HEK293 (cell line): ENCODE measurements at regions not wholly inside any gene's neighbourhood (a gene's known extent, or its start where the extent isn't known, plus 50 kb on each side); places are given as distances from the start of the nearest gene placed in this dataset.
"Not testable (repeated sequence)": the region's sequence is repeated elsewhere in the genome, so short reads cannot be mapped to it uniquely, and the experiment has no call there.

Source experiments
- CTCF ChIA-PET: fragments of 350-600 bp; formaldehyde crosslinking; extraction: SDS; loops from one replicate; lab custom pipeline; 2021; ENCODE audit warnings: antibody characterized with exemption; lab: Yijun Ruan, JAX
- POLR2A ChIA-PET: fragments of 300-600 bp; formaldehyde crosslinking; extraction: SDS; loops from one replicate; lab custom pipeline; 2020; ENCODE audit warnings: antibody characterized with exemption, inconsistent platforms; lab: Yijun Ruan, JAX
- H3K27ac ChIP-seq: fragments of 200-500 bp; sonication (Bioruptor generic); 2 replicates; pipeline ENCODE4 v1.5.1; 2014; ENCODE audit warnings: low read depth, low read length, control low read depth, inconsistent platforms; ENCODE audit errors: extremely low read depth
- H3K36me3 ChIP-seq, 2 experiments: fragments of 200-500 bp in 1 of 2; sonication (Bioruptor generic) in 1 of 2; 1 replicate in 1 of 2; 2 replicates in 1 of 2; pipeline ENCODE4 v1.5.1; 2014 to 2017; ENCODE audit warnings: inconsistent platforms in 2 of 2, low read length in 2 of 2; ENCODE audit not compliant: control insufficient read depth in 2 of 2, insufficient read depth in 1 of 2
- H3K4me1 ChIP-seq: fragments of 200-500 bp; sonication (Bioruptor generic); 2 replicates; pipeline ENCODE4 v1.5.1; 2014; ENCODE audit warnings: mild to moderate bottlenecking, low read length, inconsistent platforms; ENCODE audit not compliant: control insufficient read depth, insufficient read depth
- H3K4me3 ChIP-seq: 2 replicates; pipeline ENCODE4 v1.5.1; 2011; ENCODE audit warnings: low read depth, mild to moderate bottlenecking, control low read depth, low read length, moderate library complexity
- H3K9me3 ChIP-seq: fragments of 200-500 bp; sonication (Bioruptor generic); 2 replicates; pipeline ENCODE4 v1.5.1; 2014; ENCODE audit warnings: low read depth, low read length, inconsistent platforms; ENCODE audit not compliant: control insufficient read depth, insufficient read depth
- EGR2 ChIP-seq: fragments of 450-650 bp; formaldehyde crosslinking; IDR thresholded peaks from 2 replicates; pipeline ENCODE4 v1.5.1; 2016; ENCODE audit warnings: low read depth, missing biosample characterization, missing genetic modification characterization
- GLI4 ChIP-seq: fragments of 450-650 bp; formaldehyde crosslinking; IDR thresholded peaks from 2 replicates; pipeline ENCODE4 v1.5.1; 2016; ENCODE audit warnings: missing biosample characterization, missing genetic modification characterization
- SALL2 ChIP-seq: fragments of 450-650 bp; formaldehyde crosslinking; IDR thresholded peaks from 2 replicates; pipeline ENCODE4 v1.5.0; 2017; ENCODE audit warnings: missing biosample characterization, mild to moderate bottlenecking, missing genetic modification characterization, borderline replicate concordance
- SP2 ChIP-seq: fragments of 450-650 bp; formaldehyde crosslinking; IDR thresholded peaks from 2 replicates; pipeline ENCODE4 v1.5.1; 2016; ENCODE audit warnings: missing biosample characterization, missing genetic modification characterization
- SP3 ChIP-seq: fragments of 450-650 bp; formaldehyde crosslinking; IDR thresholded peaks from 2 replicates; pipeline ENCODE4 v1.5.1; 2016; ENCODE audit warnings: missing biosample characterization, missing genetic modification characterization
- ZFP41 ChIP-seq: fragments of 450-650 bp; formaldehyde crosslinking; IDR thresholded peaks from 2 replicates; pipeline ENCODE4 v1.5.1; 2016; ENCODE audit warnings: missing biosample characterization, missing genetic modification characterization, borderline replicate concordance
- ZNF157 ChIP-seq: fragments of 450-650 bp; formaldehyde crosslinking; IDR thresholded peaks from 2 replicates; pipeline ENCODE4 v1.5.1; 2016; ENCODE audit warnings: missing biosample characterization, missing genetic modification characterization
- ZNF248 ChIP-seq: fragments of 450-650 bp; formaldehyde crosslinking; IDR thresholded peaks from 2 replicates; pipeline ENCODE4 v1.5.1; 2017; ENCODE audit warnings: missing biosample characterization, missing genetic modification characterization
- ZNF324 ChIP-seq: fragments of 450-650 bp; formaldehyde crosslinking; IDR thresholded peaks from 2 replicates; pipeline ENCODE4 v1.5.1; 2016; ENCODE audit warnings: missing biosample characterization, missing genetic modification characterization
- ZNF473 ChIP-seq: fragments of 450-650 bp; formaldehyde crosslinking; IDR thresholded peaks from 2 replicates; pipeline ENCODE4 v1.5.1; 2017; ENCODE audit warnings: missing biosample characterization, missing genetic modification characterization
- ZNF571 ChIP-seq: fragments of 450-650 bp; formaldehyde crosslinking; IDR thresholded peaks from 2 replicates; pipeline ENCODE4 v1.5.0; 2017; ENCODE audit warnings: missing biosample characterization, missing genetic modification characterization
- ZNF585B ChIP-seq: fragments of 450-650 bp; formaldehyde crosslinking; IDR thresholded peaks from 2 replicates; pipeline ENCODE4 v1.5.1; 2016; ENCODE audit warnings: missing biosample characterization, missing genetic modification characterization
- ZNF792 ChIP-seq: fragments of 450-650 bp; formaldehyde crosslinking; IDR thresholded peaks from 2 replicates; pipeline ENCODE4 v1.5.1; 2016; ENCODE audit warnings: missing biosample characterization, missing genetic modification characterization
- ZNF830 ChIP-seq: fragments of 450-650 bp; IDR thresholded peaks from 2 replicates; pipeline ENCODE4 v1.5.0; 2018; ENCODE audit warnings: missing biosample characterization, missing genetic modification characterization, low read depth, mild to moderate bottlenecking, moderate library complexity
- ZSCAN23 ChIP-seq: fragments of 450-650 bp; formaldehyde crosslinking; IDR thresholded peaks from 2 replicates; pipeline ENCODE4 v1.5.1; 2016; ENCODE audit warnings: missing biosample characterization, missing genetic modification characterization
- ZSCAN30 ChIP-seq: fragments of 450-650 bp; IDR thresholded peaks from 2 replicates; pipeline ENCODE4 v1.5.1; 2018; ENCODE audit warnings: missing biosample characterization, mild to moderate bottlenecking, missing genetic modification characterization, moderate library complexity
- TF ChIP-seq, protein P1 (sequence below): fragments of 450-650 bp; formaldehyde crosslinking; IDR thresholded peaks from 2 replicates; pipeline ENCODE4 v1.5.1; 2017; ENCODE audit warnings: missing biosample characterization, missing genetic modification characterization
- TF ChIP-seq, protein P2 (sequence below): fragments of 450-650 bp; formaldehyde crosslinking; IDR thresholded peaks from 2 replicates; pipeline ENCODE4 v1.5.1; 2016; ENCODE audit warnings: missing biosample characterization, missing genetic modification characterization
- TF ChIP-seq, protein P3 (sequence below): fragments of 450-650 bp; formaldehyde crosslinking; conservative IDR thresholded peaks from 2 replicates; pipeline ENCODE4 v1.5.1; 2016; ENCODE audit warnings: low read depth, missing biosample characterization, missing genetic modification characterization
- TF ChIP-seq, protein P4 (sequence below): fragments of 450-650 bp; formaldehyde crosslinking; IDR thresholded peaks from 2 replicates; pipeline ENCODE4 v1.5.1; 2016; ENCODE audit warnings: missing biosample characterization, missing genetic modification characterization

DNA sequence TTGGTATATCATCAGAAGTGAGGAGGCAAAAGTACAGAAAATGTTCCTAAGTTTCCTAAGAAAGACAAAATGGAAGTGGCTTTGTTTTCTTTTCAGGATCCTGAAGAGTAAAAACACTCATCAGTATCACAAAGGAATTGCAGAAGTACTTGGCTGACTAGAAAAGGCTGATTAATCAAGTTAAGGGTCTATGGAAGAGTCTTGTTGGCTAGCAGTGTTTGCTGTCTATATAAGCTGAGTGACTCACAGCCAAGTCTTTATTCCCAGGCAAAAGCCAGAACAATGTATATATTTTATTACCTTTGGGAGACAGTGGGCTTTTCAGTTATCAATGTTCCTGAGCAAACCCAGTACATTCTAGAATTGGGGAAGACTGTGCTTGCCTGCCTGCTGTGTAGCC, 777.0 kb downstream of the PLA2G4A start (continued):
- TF ChIP-seq ZNF585B (tag by site-specific recombination) (no peak), ZFP41 (tag by site-specific recombination) (no peak), ZNF157 (no peak), ZNF830 (tag by site-specific recombination) (no peak), ZSCAN23 (tag by site-specific recombination) (no peak), ZNF324 (no peak), ZSCAN30 (tag by site-specific recombination) (no peak)
- TF ChIP-seq, protein P1, sequence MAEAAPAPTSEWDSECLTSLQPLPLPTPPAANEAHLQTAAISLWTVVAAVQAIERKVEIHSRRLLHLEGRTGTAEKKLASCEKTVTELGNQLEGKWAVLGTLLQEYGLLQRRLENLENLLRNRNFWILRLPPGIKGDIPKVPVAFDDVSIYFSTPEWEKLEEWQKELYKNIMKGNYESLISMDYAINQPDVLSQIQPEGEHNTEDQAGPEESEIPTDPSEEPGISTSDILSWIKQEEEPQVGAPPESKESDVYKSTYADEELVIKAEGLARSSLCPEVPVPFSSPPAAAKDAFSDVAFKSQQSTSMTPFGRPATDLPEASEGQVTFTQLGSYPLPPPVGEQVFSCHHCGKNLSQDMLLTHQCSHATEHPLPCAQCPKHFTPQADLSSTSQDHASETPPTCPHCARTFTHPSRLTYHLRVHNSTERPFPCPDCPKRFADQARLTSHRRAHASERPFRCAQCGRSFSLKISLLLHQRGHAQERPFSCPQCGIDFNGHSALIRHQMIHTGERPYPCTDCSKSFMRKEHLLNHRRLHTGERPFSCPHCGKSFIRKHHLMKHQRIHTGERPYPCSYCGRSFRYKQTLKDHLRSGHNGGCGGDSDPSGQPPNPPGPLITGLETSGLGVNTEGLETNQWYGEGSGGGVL (tag by site-specific recombination): no peak

DNA sequence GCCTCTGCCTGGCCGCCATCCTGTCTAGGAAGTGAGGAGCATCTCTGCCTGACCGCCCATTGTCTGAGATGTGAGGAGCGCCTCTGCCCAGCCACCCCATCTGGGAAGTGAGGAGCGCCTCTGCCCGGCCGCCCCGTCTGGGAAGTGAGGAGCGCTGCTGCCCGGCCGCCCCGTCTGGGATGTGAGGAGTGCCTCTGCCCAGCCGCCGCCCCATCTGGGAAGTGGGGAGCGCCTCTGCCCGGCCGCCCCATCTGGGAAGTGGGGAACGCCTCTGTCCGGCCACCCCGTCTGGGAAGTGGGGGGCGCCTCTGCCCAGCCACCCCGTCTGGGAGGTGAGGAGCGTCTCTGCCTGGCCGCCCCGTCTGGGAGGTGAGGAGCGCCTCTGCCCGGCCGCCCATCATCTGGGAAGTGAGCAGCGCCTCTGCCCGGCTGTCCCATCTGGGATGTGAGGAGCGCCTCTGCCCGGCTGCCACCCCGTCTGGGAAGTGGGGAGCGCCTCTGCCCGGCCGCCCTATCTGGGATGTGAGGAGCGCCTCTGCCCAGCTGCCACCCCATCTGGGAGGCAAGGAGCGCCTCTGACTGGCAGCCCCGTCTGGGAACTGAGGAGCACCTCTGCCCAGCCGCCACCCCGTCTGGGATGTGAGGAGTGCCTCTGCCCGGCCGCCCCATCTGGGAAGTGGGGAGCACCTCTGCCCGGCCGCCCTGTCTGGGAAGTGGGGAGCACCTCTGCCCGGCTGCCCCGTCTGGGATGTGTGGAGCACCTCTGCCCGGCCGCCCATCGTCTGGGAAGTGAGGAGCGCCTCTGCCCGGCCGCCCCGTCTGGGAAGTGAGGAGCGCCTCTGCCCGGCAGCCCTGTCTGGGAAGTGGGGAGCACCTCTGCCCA, 787.3 kb downstream of the PLA2G4A start:
- H3K9me3 ChIP-seq, H3K4me3 ChIP-seq, H3K4me1 ChIP-seq, H3K36me3 ChIP-seq, CTCF ChIA-PET, H3K27ac ChIP-seq, POLR2A ChIA-PET: not testable (repeated sequence)

DNA sequence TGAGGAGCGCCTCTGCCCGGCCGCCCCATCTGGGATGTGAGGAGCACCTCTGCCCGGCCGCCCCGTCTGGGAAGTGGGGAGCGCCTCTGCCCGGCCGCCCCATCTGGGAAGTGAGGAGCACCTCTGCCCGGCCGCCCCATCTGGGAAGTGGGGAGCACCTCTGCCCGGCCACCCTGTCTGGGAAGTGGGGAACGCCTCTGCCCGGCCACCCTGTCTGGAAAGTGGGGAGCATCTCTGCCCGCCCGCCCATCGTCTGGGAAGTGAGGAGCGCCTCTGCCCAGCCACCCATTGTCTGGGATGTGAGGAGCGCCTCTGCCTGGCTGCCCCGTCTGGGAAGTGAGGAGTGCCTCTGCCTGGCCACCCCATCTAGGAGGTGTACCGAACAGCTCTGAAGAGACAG, 788.1 kb downstream of the PLA2G4A start:
- H3K9me3 ChIP-seq, POLR2A ChIA-PET, CTCF ChIA-PET, H3K4me1 ChIP-seq, H3K4me3 ChIP-seq, H3K36me3 ChIP-seq, H3K27ac ChIP-seq: not testable (repeated sequence)

DNA sequence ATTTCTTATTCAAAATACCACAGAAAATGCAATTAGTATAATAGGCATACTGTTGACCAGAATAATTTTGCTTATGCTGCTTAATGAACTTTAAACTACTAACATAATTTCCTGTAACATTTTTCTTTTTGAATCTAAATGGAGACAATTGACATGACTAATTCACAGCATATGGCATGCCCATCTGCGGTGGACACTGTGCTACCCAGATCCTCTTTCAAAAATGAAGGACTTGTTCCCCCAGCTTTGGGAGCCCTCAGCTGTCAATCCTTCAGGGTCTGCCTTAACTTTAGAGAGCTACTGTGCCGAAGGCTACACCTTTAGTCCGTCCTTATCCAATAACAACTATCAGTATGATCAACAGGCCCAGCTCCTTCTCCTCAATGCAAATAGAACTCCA, 789.0 kb downstream of the PLA2G4A start:
- H3K4me3 ChIP-seq: no peak overlapping the region
- TF ChIP-seq ZNF792 (tag by site-specific recombination) (no peak), GLI4 (tag by site-specific recombination) (no peak), SALL2 (tag by site-specific recombination) (no peak), ZNF571 (no peak), ZNF473 (tag by site-specific recombination) (no peak), SP2 (no peak), EGR2 (no peak), SP3 (tag by site-specific recombination) (no peak), ZNF248 (tag by site-specific recombination) (no peak)
- TF ChIP-seq, protein P2, sequence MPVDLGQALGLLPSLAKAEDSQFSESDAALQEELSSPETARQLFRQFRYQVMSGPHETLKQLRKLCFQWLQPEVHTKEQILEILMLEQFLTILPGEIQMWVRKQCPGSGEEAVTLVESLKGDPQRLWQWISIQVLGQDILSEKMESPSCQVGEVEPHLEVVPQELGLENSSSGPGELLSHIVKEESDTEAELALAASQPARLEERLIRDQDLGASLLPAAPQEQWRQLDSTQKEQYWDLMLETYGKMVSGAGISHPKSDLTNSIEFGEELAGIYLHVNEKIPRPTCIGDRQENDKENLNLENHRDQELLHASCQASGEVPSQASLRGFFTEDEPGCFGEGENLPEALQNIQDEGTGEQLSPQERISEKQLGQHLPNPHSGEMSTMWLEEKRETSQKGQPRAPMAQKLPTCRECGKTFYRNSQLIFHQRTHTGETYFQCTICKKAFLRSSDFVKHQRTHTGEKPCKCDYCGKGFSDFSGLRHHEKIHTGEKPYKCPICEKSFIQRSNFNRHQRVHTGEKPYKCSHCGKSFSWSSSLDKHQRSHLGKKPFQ (tag by site-specific recombination): no peak
- TF ChIP-seq, protein P3, sequence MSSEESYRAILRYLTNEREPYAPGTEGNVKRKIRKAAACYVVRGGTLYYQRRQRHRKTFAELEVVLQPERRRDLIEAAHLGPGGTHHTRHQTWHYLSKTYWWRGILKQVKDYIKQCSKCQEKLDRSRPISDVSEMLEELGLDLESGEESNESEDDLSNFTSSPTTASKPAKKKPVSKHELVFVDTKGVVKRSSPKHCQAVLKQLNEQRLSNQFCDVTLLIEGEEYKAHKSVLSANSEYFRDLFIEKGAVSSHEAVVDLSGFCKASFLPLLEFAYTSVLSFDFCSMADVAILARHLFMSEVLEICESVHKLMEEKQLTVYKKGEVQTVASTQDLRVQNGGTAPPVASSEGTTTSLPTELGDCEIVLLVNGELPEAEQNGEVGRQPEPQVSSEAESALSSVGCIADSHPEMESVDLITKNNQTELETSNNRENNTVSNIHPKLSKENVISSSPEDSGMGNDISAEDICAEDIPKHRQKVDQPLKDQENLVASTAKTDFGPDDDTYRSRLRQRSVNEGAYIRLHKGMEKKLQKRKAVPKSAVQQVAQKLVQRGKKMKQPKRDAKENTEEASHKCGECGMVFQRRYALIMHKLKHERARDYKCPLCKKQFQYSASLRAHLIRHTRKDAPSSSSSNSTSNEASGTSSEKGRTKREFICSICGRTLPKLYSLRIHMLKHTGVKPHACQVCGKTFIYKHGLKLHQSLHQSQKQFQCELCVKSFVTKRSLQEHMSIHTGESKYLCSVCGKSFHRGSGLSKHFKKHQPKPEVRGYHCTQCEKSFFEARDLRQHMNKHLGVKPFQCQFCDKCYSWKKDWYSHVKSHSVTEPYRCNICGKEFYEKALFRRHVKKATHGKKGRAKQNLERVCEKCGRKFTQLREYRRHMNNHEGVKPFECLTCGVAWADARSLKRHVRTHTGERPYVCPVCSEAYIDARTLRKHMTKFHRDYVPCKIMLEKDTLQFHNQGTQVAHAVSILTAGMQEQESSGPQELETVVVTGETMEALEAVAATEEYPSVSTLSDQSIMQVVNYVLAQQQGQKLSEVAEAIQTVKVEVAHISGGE (tag by site-specific recombination): no peak
- TF ChIP-seq, protein P4, sequence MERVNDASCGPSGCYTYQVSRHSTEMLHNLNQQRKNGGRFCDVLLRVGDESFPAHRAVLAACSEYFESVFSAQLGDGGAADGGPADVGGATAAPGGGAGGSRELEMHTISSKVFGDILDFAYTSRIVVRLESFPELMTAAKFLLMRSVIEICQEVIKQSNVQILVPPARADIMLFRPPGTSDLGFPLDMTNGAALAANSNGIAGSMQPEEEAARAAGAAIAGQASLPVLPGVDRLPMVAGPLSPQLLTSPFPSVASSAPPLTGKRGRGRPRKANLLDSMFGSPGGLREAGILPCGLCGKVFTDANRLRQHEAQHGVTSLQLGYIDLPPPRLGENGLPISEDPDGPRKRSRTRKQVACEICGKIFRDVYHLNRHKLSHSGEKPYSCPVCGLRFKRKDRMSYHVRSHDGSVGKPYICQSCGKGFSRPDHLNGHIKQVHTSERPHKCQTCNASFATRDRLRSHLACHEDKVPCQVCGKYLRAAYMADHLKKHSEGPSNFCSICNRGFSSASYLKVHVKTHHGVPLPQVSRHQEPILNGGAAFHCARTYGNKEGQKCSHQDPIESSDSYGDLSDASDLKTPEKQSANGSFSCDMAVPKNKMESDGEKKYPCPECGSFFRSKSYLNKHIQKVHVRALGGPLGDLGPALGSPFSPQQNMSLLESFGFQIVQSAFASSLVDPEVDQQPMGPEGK: no peak
- no peak overlapping the region for H3K27ac ChIP-seq
- ChIA-PET CTCF (no interaction called here), POLR2A (no interaction called here)
- H3K36me3 ChIP-seq: no peaks in the 10 kb centered on the region
- no peaks in the 10 kb centered on the region for H3K9me3 ChIP-seq
- no peaks in the 10 kb centered on the region for H3K4me1 ChIP-seq
